ENCODE measurements at regions not wholly inside any gene's neighbourhood (a gene's known extent, or its start where the extent isn't known, plus 50 kb on each side); places are given as distances from the start of the nearest gene placed in this dataset.

DNA sequence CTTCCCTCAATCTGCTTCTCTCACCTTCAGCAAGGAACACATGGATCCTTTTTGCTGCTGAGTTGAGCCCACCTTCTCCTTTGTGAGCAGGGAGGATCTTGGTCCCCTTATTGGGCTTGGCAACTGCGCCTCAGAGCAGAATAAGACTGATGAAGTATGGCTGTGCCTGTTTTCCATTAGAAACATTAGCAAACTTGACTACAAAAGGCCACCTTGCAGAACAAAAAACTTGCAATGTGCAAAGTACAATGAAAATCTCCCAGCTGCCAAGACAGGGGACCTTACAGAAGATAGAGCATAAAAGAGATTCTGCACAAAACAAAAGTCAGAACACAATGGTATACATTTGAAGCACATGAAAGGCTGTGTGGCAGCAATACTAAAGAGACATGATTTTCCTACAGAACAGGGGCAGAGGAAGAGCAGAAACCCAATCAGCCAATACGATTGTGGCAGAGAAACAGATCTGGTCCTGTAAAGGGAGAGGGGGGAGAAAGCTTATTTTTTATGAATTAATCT is 173.5 kb upstream of the SNX19 start:
- TF ChIP-seq RARB (CRISPR knock-in tag; IDR thresholded peaks at IDR 0.05) (no peak), TCF4 (CRISPR knock-in tag; IDR thresholded peaks at IDR 0.05; ENCODE audit: borderline replicate concordance) (no peak), ZNF70 (CRISPR knock-in tag; IDR thresholded peaks at IDR 0.05) (no peak), PPARA (CRISPR knock-in tag; IDR thresholded peaks at IDR 0.05; ENCODE audit: borderline replicate concordance) (no peak), BACH2 (CRISPR knock-in tag; IDR thresholded peaks at IDR 0.05; ENCODE audit: borderline replicate concordance) (no peak), GLIS3 (CRISPR knock-in tag; IDR thresholded peaks at IDR 0.05) (no peak), SNAI2 (CRISPR knock-in tag; IDR thresholded peaks at IDR 0.05) (no peak), ARNTL (CRISPR knock-in tag; IDR thresholded peaks at IDR 0.05; ENCODE audit: borderline replicate concordance, low read depth) (no peak), OSR1 (CRISPR knock-in tag; IDR thresholded peaks at IDR 0.05) (no peak), CSDC2 (CRISPR knock-in tag; IDR thresholded peaks at IDR 0.05) (no peak), ZFP30 (CRISPR knock-in tag; IDR thresholded peaks at IDR 0.05) (no peak), ISL1 (CRISPR knock-in tag; IDR thresholded peaks at IDR 0.05) (no peak)
- TF ChIP-seq, protein P1, sequence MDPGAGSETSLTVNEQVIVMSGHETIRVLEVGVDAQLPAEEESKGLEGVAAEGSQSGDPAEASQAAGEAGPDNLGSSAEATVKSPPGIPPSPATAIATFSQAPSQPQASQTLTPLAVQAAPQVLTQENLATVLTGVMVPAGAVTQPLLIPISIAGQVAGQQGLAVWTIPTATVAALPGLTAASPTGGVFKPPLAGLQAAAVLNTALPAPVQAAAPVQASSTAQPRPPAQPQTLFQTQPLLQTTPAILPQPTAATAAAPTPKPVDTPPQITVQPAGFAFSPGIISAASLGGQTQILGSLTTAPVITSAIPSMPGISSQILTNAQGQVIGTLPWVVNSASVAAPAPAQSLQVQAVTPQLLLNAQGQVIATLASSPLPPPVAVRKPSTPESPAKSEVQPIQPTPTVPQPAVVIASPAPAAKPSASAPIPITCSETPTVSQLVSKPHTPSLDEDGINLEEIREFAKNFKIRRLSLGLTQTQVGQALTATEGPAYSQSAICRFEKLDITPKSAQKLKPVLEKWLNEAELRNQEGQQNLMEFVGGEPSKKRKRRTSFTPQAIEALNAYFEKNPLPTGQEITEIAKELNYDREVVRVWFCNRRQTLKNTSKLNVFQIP (CRISPR knock-in tag; IDR thresholded peaks at IDR 0.05; ENCODE audit: borderline replicate concordance, low read depth): no peak
- TF ChIP-seq, protein P2, sequence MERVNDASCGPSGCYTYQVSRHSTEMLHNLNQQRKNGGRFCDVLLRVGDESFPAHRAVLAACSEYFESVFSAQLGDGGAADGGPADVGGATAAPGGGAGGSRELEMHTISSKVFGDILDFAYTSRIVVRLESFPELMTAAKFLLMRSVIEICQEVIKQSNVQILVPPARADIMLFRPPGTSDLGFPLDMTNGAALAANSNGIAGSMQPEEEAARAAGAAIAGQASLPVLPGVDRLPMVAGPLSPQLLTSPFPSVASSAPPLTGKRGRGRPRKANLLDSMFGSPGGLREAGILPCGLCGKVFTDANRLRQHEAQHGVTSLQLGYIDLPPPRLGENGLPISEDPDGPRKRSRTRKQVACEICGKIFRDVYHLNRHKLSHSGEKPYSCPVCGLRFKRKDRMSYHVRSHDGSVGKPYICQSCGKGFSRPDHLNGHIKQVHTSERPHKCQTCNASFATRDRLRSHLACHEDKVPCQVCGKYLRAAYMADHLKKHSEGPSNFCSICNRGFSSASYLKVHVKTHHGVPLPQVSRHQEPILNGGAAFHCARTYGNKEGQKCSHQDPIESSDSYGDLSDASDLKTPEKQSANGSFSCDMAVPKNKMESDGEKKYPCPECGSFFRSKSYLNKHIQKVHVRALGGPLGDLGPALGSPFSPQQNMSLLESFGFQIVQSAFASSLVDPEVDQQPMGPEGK (CRISPR knock-in tag; IDR thresholded peaks at IDR 0.05; ENCODE audit: borderline replicate concordance): no peak
- TF ChIP-seq, protein P3, sequence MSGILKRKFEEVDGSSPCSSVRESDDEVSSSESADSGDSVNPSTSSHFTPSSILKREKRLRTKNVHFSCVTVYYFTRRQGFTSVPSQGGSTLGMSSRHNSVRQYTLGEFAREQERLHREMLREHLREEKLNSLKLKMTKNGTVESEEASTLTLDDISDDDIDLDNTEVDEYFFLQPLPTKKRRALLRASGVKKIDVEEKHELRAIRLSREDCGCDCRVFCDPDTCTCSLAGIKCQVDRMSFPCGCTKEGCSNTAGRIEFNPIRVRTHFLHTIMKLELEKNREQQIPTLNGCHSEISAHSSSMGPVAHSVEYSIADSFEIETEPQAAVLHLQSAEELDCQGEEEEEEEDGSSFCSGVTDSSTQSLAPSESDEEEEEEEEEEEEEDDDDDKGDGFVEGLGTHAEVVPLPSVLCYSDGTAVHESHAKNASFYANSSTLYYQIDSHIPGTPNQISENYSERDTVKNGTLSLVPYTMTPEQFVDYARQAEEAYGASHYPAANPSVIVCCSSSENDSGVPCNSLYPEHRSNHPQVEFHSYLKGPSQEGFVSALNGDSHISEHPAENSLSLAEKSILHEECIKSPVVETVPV (CRISPR knock-in tag; IDR thresholded peaks at IDR 0.05): no peak
- TF ChIP-seq, protein P4, sequence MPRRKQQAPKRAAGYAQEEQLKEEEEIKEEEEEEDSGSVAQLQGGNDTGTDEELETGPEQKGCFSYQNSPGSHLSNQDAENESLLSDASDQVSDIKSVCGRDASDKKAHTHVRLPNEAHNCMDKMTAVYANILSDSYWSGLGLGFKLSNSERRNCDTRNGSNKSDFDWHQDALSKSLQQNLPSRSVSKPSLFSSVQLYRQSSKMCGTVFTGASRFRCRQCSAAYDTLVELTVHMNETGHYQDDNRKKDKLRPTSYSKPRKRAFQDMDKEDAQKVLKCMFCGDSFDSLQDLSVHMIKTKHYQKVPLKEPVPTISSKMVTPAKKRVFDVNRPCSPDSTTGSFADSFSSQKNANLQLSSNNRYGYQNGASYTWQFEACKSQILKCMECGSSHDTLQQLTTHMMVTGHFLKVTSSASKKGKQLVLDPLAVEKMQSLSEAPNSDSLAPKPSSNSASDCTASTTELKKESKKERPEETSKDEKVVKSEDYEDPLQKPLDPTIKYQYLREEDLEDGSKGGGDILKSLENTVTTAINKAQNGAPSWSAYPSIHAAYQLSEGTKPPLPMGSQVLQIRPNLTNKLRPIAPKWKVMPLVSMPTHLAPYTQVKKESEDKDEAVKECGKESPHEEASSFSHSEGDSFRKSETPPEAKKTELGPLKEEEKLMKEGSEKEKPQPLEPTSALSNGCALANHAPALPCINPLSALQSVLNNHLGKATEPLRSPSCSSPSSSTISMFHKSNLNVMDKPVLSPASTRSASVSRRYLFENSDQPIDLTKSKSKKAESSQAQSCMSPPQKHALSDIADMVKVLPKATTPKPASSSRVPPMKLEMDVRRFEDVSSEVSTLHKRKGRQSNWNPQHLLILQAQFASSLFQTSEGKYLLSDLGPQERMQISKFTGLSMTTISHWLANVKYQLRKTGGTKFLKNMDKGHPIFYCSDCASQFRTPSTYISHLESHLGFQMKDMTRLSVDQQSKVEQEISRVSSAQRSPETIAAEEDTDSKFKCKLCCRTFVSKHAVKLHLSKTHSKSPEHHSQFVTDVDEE (CRISPR knock-in tag; IDR thresholded peaks at IDR 0.05): no peak
- TF ChIP-seq, protein P5, sequence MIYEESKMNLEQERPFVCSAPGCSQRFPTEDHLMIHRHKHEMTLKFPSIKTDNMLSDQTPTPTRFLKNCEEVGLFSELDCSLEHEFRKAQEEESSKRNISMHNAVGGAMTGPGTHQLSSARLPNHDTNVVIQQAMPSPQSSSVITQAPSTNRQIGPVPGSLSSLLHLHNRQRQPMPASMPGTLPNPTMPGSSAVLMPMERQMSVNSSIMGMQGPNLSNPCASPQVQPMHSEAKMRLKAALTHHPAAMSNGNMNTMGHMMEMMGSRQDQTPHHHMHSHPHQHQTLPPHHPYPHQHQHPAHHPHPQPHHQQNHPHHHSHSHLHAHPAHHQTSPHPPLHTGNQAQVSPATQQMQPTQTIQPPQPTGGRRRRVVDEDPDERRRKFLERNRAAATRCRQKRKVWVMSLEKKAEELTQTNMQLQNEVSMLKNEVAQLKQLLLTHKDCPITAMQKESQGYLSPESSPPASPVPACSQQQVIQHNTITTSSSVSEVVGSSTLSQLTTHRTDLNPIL (CRISPR knock-in tag; IDR thresholded peaks at IDR 0.05; ENCODE audit: low read depth): no peak
- no peak for ATAC-seq

DNA sequence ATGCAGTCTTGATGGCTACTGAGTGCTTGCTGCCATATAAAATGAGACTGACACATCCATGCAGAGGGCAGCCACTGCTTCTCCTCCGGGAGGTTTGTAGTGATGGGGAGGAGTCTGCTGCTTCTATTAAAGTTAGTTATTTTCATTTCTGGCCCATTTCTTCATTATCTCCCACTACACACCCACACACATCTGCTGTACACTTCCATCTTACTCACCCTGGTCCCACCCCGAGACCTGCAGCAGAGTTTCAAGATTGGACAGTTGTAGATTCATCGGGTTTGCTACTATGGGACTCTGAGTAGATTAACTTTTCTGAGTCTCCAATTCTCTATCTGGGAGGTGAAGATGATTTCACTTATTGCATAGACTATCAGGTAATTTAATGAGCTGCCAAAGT is 176.2 kb upstream of the SNX19 start:
- ATAC-seq: no peak
- TF ChIP-seq, protein P1 (CRISPR knock-in tag; IDR thresholded peaks at IDR 0.05; ENCODE audit: borderline replicate concordance, low read depth): no peak
- TF ChIP-seq GLIS3 (CRISPR knock-in tag; IDR thresholded peaks at IDR 0.05) (no peak), ISL1 (CRISPR knock-in tag; IDR thresholded peaks at IDR 0.05) (no peak), RARB (CRISPR knock-in tag; IDR thresholded peaks at IDR 0.05) (no peak), TCF4 (CRISPR knock-in tag; IDR thresholded peaks at IDR 0.05; ENCODE audit: borderline replicate concordance) (no peak), ZFP3 (CRISPR knock-in tag; IDR thresholded peaks at IDR 0.05) (no peak), CSDC2 (CRISPR knock-in tag; IDR thresholded peaks at IDR 0.05) (no peak), ZNF565 (CRISPR knock-in tag; conservative IDR thresholded peaks at IDR 0.05; ENCODE audit: low read depth) (no peak), PPARA (CRISPR knock-in tag; IDR thresholded peaks at IDR 0.05; ENCODE audit: borderline replicate concordance) (no peak), ESRRG (CRISPR knock-in tag; IDR thresholded peaks at IDR 0.05) (no peak)
- TF ChIP-seq, protein P5 (CRISPR knock-in tag; IDR thresholded peaks at IDR 0.05; ENCODE audit: low read depth): no peak
- TF ChIP-seq, protein P4 (CRISPR knock-in tag; IDR thresholded peaks at IDR 0.05): no peak
- TF ChIP-seq, protein P3 (CRISPR knock-in tag; IDR thresholded peaks at IDR 0.05): no peak

Data from SK-N-SH treated with all-trans-retinoic acid at 6 μM for 48 hours (cell line).